Left lung (tissue), 4 donors: ENCODE measurements at regions not wholly inside any gene's neighbourhood (a gene's known extent, or its start where the extent isn't known, plus 50 kb on each side); places are given as distances from the start of the nearest gene placed in this dataset.

ENCODE experiments used
- ATAC-seq: fragments of 200-7000 bp; cut with Tn5 transposase; one replicate; pipeline ENCODE4 v1.9.1; 2020; ENCODE audit warnings: moderate library complexity
- DNase-seq, 4 donors: peaks; one replicate each; pipeline ENCODE4 v3.0.0-alpha.2; 2013 to 2020
- H3K27ac ChIP-seq, 2 donors: fragments of 200-600 bp; sonication (generic) in 1 of 2; one replicate each; pipeline versions ENCODE4 v1.5.0 to v1.8.0; 2020 to 2021
- H3K27me3 ChIP-seq, 2 donors: fragments of 200-600 bp; sonication (generic) in 1 of 2; one replicate each; pipeline versions ENCODE4 v1.5.0 to v1.8.0; 2020 to 2021
- H3K36me3 ChIP-seq, 2 donors: fragments of 200-600 bp; sonication (generic) in 1 of 2; one replicate each; pipeline versions ENCODE4 v1.5.0 to v1.8.0; 2020 to 2021
- H3K4me1 ChIP-seq, 2 donors: fragments of 200-600 bp; one replicate each; pipeline ENCODE4 v1.8.0; 2021
- H3K4me3 ChIP-seq, 2 donors: fragments of 200-600 bp; sonication (generic) in 1 of 2; one replicate each; pipeline versions ENCODE4 v1.5.0 to v1.8.0; 2020 to 2021; ENCODE audit warnings: mild to moderate bottlenecking in 1 of 2
- H3K9me3 ChIP-seq, 2 donors: fragments of 200-600 bp; sonication (generic) in 1 of 2; one replicate each; pipeline versions ENCODE4 v1.5.0 to v1.8.0; 2020 to 2021
- intact Hi-C, 2 donors: fragments of 100-400 bp; cut with DNase I; formaldehyde crosslinking; loops; one replicate each; pipeline versions ENCODE4 v1.11.2 to v1.14.2; 2022
- TF ChIP-seq, protein P1 (sequence below), 2 donors: fragments of 200-600 bp; sonication (generic) in 1 of 2; IDR thresholded peaks; one replicate each; pipeline versions ENCODE4 v1.5.0 to v1.8.0; 2021; ENCODE audit warnings: antibody characterized with exemption in 2 of 2
- donor health status: DM: no; HTN: yes; CAD: no.
- donor health status: DM: no; HTN: no; CAD: no.

DNA sequence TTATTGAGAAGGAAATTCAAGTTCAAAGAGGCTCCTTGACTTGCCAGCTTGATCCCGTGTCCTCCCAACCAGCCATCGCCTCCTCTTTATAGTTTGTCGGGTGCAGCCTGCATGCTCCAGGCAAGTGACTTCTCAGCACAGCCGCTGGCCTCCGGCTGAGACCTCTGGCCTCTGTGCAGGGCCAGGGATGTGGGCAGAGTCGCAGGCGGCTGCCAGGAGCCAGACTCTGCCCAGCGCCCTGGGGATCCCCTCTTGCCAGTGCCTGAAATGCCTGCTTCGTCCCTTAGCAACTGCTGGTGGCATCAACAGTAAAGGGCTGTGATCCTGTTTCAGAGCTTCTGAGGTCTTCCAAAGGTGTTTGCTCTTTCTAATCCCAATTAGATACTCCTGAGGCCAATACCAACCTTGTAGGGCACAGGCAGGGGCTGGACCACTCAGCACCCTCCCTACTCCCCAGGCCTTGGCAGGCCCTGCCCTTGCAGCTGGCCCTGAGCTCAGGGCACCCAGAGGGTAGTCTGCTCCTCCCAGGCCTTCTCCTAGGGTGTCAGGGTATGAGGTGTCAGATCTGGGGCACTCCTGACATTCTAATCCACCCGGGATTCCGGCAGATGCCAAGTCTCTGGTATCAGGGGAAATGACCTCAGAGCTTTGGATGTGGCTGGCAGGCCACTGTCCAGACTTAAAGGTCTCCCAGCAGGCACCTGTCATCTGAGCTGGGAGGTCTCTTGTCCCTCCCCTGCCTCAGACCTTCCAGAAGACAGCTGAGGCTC, 68.0 kb upstream of the SIAH1 start:
- Histone ChIP-seq H3K4me1 (peaks cover 0 to 7% of the 10 kb centered on the region in 2 donors), H3K9me3 (no peaks in the 10 kb centered on the region), H3K36me3 (no peaks in the 10 kb centered on the region), H3K27ac (no peak overlapping the region), H3K27me3 (no peaks in the 10 kb centered on the region), H3K4me3 (no peak overlapping the region)
- intact Hi-C loops: no loop called here
- DNase-seq (no peak), ATAC-seq (no peak)
- TF ChIP-seq, protein P1, sequence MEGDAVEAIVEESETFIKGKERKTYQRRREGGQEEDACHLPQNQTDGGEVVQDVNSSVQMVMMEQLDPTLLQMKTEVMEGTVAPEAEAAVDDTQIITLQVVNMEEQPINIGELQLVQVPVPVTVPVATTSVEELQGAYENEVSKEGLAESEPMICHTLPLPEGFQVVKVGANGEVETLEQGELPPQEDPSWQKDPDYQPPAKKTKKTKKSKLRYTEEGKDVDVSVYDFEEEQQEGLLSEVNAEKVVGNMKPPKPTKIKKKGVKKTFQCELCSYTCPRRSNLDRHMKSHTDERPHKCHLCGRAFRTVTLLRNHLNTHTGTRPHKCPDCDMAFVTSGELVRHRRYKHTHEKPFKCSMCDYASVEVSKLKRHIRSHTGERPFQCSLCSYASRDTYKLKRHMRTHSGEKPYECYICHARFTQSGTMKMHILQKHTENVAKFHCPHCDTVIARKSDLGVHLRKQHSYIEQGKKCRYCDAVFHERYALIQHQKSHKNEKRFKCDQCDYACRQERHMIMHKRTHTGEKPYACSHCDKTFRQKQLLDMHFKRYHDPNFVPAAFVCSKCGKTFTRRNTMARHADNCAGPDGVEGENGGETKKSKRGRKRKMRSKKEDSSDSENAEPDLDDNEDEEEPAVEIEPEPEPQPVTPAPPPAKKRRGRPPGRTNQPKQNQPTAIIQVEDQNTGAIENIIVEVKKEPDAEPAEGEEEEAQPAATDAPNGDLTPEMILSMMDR (IDR thresholded peaks at IDR 0.05): no peak

DNA sequence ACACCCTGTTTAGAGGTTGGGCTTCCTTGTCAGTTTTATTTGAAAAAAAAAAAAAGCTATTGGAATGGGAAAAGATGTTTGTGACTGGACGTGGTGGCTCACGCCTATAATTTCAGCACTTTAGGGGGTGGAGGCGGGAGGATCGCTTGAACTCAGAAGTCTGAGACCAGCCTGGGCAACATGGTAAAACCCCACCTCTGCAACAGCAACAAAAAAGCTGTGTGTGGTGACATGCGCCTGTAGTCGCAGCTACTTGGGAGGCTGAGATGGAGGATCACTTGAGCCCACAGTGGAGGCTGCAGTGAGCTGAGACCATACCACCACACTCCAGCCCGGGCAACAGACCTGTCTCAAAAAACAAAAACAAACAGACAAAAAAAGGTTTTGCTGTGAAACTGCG, 66.1 kb upstream of the SIAH1 start:
- TF ChIP-seq, protein P1 (IDR thresholded peaks at IDR 0.05): no peak
- Histone ChIP-seq H3K4me1 (no peaks in the 10 kb centered on the region), H3K27me3 (no peaks in the 10 kb centered on the region), H3K27ac (no peak overlapping the region), H3K4me3 (no peak overlapping the region), H3K36me3 (no peaks in the 10 kb centered on the region), H3K9me3 (no peaks in the 10 kb centered on the region)
- ATAC-seq: no peak
- no peak for DNase-seq
- intact Hi-C loops: no loop called here

DNA sequence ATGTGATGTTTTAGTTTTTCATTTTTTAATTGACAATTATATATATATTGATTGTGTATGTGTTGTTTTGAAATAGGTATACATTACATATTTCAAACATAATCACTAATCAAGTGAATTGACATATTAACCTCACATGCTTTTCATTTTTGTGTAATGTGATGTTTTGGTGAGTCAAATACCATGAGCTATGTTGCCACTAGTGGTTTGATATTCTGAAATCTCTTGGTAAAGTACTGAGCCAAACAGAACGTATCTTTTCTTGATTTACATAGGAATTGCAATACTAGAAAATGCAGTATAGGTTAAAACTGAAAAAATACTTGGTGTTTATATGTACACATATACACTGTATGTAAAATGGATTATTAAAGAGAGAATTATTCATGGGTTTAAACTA, 65.2 kb upstream of the SIAH1 start:
- ATAC-seq: no peak
- TF ChIP-seq, protein P1 (IDR thresholded peaks at IDR 0.05): no peak
- intact Hi-C loops: no loop called here
- no peak overlapping the region for H3K4me3 ChIP-seq
- H3K9me3 ChIP-seq: no peaks in the 10 kb centered on the region
- H3K27ac ChIP-seq: no peak overlapping the region
- no peak for DNase-seq
- no peaks in the 10 kb centered on the region for H3K27me3 ChIP-seq
- H3K4me1 ChIP-seq: peaks cover 0 to 4% of the 10 kb centered on the region in 2 donors
- H3K36me3 ChIP-seq: no peaks in the 10 kb centered on the region

DNA sequence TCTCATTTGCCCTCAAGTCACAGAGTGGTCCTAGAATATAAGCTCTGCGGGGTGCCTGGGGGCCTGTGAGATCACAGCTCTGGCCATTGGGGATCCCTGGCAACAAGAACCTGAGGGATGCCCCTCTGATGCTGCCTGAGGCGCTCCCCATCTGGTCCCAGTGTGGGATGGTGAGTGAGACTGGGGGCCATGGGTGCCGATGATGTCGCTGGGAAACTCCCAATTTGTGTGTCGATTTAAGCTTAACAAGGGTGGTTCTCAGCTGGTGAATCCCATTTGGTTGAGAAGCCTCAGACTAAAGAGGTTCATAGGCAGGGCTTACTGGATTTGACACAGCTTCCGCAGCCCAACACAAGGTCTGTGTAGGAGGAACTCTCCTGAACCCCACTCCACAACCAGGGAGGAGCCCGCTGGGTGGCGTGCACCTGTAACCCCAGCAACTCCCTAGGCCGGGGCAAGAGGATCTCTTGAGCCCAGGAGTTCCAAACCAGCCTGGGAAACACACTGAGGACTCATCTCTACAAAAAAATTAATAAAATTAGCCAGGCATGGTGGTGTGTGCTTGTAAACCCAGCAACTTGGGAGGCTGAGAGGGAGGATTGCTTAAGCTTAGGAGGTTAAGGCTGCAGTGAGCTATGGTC, 63.7 kb upstream of the SIAH1 start:
- Histone ChIP-seq H3K4me1 (peaks cover 3 to 14% of the 10 kb centered on the region in 2 donors), H3K36me3 (no peaks in the 10 kb centered on the region), H3K27me3 (no peaks in the 10 kb centered on the region), H3K4me3 (no peak overlapping the region), H3K9me3 (no peaks in the 10 kb centered on the region), H3K27ac (no peak overlapping the region)
- DNase-seq: no peak
- intact Hi-C loops: no loop called here
- TF ChIP-seq, protein P1 (IDR thresholded peaks at IDR 0.05): no peak
- no peak for ATAC-seq

DNA sequence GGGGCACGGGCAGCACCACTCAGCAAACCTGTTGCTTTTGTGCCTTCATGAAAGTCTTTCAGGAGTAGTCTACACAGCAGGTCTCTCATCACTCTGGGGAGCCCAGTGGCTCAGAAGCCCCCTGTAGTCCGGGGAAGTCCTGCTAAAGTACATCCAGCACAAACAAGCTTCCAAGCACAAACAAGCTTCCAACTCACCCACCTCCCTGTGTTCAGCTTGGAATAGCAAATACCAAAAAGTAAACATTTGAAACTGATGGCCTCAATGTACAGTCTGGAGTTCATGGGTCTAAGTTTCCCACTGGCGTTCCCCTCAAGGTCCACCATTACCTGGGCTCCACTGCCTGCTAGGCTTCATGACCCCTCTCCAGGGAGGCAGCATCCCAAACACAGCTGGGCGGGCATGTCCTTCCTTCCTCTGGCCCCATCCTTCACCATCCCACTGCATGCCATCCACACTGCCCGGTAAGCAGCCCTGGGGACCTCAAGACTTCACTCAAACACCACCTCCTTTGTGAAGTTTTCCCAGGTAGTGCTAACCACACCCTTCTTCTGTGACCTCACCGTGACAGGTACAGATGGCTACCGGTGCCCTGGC, 62.8 kb upstream of the SIAH1 start:
- no peak overlapping the region for H3K27ac ChIP-seq
- DNase-seq (no peak), ATAC-seq (no peak)
- TF ChIP-seq, protein P1 (IDR thresholded peaks at IDR 0.05): no peak
- no peaks in the 10 kb centered on the region for H3K9me3 ChIP-seq
- peaks cover 3 to 14% of the 10 kb centered on the region in 2 donors for H3K4me1 ChIP-seq
- H3K36me3 ChIP-seq: no peaks in the 10 kb centered on the region
- intact Hi-C loops: no loop called here
- H3K27me3 ChIP-seq: no peaks in the 10 kb centered on the region
- no peak overlapping the region for H3K4me3 ChIP-seq
